HG03520 (cell line): ENCODE measurements at regions not wholly inside any gene's neighbourhood (a gene's known extent, or its start where the extent isn't known, plus 50 kb on each side); places are given as distances from the start of the nearest gene placed in this dataset.
A peak's percentile ranks its signal among the peaks of the same experiment; 100 is the strongest.
"Not testable (repeated sequence)": the region's sequence is repeated elsewhere in the genome, so short reads cannot be mapped to it uniquely, and the experiment has no call there.

Experiments used
- ATAC-seq: cut with Tn5 transposase; IDR thresholded peaks from one replicate; pipeline ENCODE4 v1.9.1; 2021; ENCODE audit warnings: mild to moderate bottlenecking, moderate library complexity; ENCODE audit not compliant: unreplicated experiment

GRCh38 chr5:5780253-5780652, 357.8 kb downstream of the ICE1 start:
- no peak for ATAC-seq

GRCh38 chr5:5777013-5777412, 354.5 kb downstream of the ICE1 start:
- no peak for ATAC-seq

GRCh38 chr5:5772202-5772601, 349.7 kb downstream of the ICE1 start:
- ATAC-seq: no peak

GRCh38 chr5:5770825-5771224, 348.3 kb downstream of the ICE1 start:
- no peak for ATAC-seq

- no peak for ATAC-seq
These were observed 344.9 kb downstream of the ICE1 start for GRCh38 chr5:5767286-5767928.

- ATAC-seq: no peak
These were observed 342.8 kb downstream of the ICE1 start for GRCh38 chr5:5765066-5765850.

- no peak for ATAC-seq
These were observed 341.8 kb downstream of the ICE1 start for GRCh38 chr5:5764246-5764645.

GRCh38 chr5:5756762-5757161, 334.3 kb downstream of the ICE1 start:
- no peak for ATAC-seq

- ATAC-seq: no peak
These were observed 333.4 kb downstream of the ICE1 start for GRCh38 chr5:5755888-5756287.

- ATAC-seq: peak; percentile 60
These were observed 330.4 kb downstream of the ICE1 start for GRCh38 chr5:5752844-5753243.

- ATAC-seq: no peak
These were observed 329.5 kb downstream of the ICE1 start for GRCh38 chr5:5751987-5752386.

GRCh38 chr5:5751498-5751897, 329.0 kb downstream of the ICE1 start:
- ATAC-seq: peak; percentile 42

- ATAC-seq: no peak
These were observed 318.9 kb downstream of the ICE1 start for GRCh38 chr5:5741418-5741817.

- ATAC-seq: no peak
These were observed 317.0 kb downstream of the ICE1 start for GRCh38 chr5:5739490-5739945.

GRCh38 chr5:5738797-5739489, 316.5 kb downstream of the ICE1 start:
- peak; percentile 79 for ATAC-seq

GRCh38 chr5:5736007-5736406, 313.5 kb downstream of the ICE1 start:
- no peak for ATAC-seq

- not testable (repeated sequence) for ATAC-seq
These were observed 310.6 kb downstream of the ICE1 start for GRCh38 chr5:5733058-5733457.

GRCh38 chr5:5726401-5726800, 303.9 kb downstream of the ICE1 start:
- no peak for ATAC-seq

GRCh38 chr5:5721881-5722280, 299.4 kb downstream of the ICE1 start:
- no peak for ATAC-seq

GRCh38 chr5:5719292-5719691, 296.8 kb downstream of the ICE1 start:
- ATAC-seq: no peak

GRCh38 chr5:5716665-5717064, 294.2 kb downstream of the ICE1 start:
- ATAC-seq: no peak

GRCh38 chr5:5711592-5711991, 289.1 kb downstream of the ICE1 start:
- no peak for ATAC-seq
